GM18502 (cell line): ENCODE measurements at regions not wholly inside any gene's neighbourhood (a gene's known extent, or its start where the extent isn't known, plus 50 kb on each side); places are given as distances from the start of the nearest gene placed in this dataset.
"Not testable (repeated sequence)": the region's sequence is repeated elsewhere in the genome, so short reads cannot be mapped to it uniquely, and the experiment has no call there.

ENCODE experiments used
- ATAC-seq: cut with Tn5 transposase; IDR thresholded peaks from one replicate; pipeline ENCODE4 v1.9.1; 2021; ENCODE audit warnings: mild to moderate bottlenecking; ENCODE audit not compliant: unreplicated experiment, poor library complexity

GRCh38 chr1:245102149-245102548 lies 52.6 kb upstream of the KIF26B start:
- not testable (repeated sequence) for ATAC-seq

DNA sequence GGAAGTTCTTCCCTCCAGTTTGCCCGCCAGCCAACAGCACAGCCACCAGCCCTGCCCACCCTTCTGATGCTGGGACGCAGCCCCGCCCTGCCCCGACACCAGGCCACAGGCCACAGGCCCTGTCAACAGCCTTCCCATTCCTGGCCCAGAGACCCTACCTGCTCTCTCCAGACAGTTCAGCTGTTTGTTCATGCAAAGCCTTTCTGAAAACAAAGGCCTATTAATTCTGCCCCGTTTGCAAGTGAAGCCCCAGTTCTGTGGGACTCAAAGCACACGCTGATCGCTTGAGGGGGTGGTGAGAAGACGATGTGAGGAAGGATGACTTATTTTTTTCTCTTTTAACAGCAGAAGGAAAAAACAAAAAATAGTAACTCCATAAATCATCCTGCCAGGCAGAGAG lies 55.4 kb upstream of the KIF26B start:
- no peak for ATAC-seq

DNA sequence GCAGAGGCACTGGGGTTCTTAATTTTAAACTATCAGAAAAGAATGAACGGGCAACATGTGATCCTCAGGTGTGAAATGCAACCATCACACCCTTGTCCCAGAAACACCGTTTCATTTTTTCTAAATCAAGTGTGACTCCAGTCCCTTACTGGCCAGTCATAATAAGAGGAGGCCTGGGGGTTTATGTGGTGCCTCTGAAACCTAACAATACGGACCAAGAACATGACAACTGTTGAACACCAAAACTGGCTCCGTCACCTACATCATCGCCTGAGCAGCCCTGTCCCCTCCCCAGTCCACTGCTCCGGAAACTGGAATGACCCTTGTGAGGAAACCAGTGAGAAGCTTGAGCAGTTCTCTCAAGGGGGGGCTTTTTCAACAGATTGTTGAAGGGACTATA lies 55.9 kb upstream of the KIF26B start:
- no peak for ATAC-seq

GRCh38 chr1:245096311-245097066 lies 58.3 kb upstream of the KIF26B start:
- ATAC-seq = no peak

- no peak for ATAC-seq
Observed at GRCh38 chr1:245095903-245096302, 58.9 kb upstream of the KIF26B start.

DNA sequence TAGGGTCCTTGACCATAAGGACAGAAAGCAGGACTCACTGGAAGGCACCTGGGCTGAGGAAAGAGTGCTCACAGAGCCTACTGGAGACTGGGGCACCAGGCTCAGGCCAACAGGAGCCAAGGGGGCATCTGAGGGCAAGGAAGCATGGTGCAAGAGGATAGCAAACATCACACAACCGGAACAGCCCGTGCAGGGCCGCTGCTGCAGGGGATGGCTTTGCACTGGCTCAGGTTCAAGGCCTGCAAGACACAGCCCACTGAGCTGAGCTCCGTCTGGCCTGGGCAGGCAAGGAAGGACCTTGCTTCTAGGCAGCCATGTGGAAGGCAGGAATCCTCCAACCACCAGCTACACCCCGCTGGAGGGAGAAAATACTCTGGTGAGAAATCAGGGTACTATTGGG lies 59.8 kb upstream of the KIF26B start:
- ATAC-seq = no peak

DNA sequence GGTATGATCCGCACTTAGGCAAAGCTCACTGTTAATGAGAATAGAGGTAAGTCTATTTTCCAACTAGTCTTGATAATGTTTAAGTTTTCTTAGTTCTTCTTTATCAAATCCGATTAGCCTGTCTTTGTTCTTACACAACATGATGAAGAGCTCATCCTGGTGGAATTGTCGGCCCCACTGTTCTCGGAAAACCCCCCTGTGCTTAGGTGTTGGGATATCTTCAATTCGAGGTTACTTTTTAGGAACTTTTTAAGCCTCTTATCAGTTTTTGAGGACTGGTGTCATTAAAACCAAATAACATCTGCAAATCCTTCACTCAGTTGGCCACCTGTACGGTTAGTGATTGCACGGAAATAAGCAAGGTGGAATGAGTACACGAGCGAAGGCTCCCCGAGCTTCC lies 60.7 kb upstream of the KIF26B start:
- ATAC-seq = no peak

DNA sequence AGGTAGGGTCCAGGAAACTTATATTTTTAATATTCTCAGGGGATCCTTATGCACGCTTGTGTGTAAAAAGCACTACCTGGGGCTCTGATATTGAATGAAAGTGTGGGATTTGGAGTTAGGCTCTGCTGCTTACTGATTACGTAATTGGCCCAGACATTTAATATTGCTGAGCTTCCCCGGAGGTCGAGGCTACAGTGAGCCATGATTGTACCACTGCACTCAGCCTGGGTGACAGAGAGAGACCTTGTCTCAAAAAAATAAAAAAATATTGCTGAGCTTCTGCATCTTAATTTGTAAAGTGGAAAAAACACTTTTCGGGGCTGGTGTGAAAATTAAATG lies 62.2 kb upstream of the KIF26B start:
- no peak for ATAC-seq

DNA sequence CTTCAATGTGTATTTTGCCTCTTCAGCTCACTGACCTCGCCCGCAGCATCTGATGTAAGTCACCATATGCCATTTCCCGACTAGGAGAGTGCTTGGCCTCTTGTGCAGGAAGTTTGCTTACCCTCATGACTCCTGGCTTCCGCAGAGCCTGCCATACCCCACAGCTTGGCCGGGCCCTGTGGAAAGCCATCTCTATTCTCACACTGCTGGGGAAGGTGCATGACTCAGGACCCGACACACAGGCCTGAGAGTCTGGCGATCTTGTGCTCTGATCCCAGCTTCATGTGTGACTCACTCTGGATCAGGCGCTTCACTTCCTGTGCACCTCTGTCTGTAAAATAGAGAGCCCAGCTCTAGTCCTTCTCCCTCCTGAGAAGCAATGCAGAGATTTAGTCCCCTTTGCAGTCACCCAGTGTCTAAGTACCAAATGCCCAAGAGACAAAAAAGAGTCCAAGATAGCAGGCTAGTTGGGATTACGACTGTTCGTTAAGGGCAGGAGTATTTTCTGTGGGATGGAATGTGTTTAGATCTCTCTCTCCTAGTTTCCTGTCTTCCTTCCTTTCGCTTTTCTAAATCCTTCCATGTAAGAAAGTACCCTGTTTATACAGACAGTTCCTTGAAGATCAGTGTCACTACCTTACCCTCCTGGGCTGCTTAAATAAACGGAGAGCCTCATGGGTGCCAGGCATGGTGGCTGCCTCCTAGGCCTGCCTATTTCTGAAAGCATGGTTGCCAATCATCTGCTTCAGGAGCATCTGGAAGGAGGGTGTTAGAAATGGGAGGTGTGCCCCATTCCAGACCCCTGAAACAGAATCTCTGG lies 62.8 kb upstream of the KIF26B start:
- no peak for ATAC-seq

- no peak for ATAC-seq
Observed at GRCh38 chr1:245091171-245091621, 63.6 kb upstream of the KIF26B start.

DNA sequence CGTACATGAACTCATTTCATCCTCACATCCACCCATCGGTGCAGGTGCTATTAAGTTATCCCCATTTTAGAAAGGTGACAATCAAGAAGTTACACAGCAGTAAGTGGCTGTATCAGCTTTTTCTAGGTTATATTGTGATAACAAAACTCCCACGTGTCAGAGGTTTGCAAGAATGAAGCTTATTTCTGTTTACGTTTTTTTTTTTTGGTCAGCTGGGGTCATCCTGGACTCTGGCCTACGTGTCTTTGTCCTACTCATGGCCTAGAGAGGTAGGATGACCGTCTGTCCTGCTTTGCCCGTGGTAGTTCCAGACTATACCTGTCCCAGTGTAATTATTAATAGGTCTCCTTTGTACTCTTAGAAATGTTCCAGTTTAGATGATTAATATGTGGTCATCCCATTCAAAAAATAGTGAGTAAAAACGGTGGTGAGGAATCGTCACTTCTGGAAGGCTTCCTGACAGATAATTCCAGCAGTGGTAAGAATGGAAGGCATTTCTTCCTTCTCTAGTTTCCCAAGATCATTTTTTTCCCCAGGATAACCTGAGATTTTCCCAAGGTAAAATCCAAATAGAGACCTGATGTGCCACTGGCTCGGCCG lies 64.2 kb upstream of the KIF26B start:
- no peak for ATAC-seq

- ATAC-seq = no peak
Observed at GRCh38 chr1:245087723-245088122, 67.1 kb upstream of the KIF26B start.

- no peak for ATAC-seq
Observed at GRCh38 chr1:245086389-245086969, 68.3 kb upstream of the KIF26B start.

- ATAC-seq = peak; percentile 96
Observed at GRCh38 chr1:245085508-245086095, 69.2 kb upstream of the KIF26B start.

DNA sequence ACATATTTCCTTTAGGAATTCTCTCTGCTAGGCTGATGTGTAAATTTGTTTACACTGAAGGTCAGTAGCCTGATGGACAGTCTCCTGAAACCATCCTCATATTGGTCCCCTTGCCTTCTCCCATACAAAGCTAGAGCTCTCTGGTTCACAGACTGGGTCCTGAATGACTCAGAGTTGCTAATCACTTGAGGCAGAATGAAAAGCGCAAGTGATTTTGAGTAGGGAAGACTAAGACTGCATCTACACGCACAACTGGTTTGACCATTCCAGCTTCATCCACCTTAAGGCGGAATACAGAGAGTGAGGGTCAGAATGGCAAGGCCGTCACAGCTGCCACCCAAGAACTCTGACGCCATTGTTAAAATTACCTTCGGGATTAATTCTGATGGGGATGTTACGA lies 70.2 kb upstream of the KIF26B start:
- ATAC-seq = no peak

- ATAC-seq = no peak
Observed at GRCh38 chr1:245079021-245079609, 75.7 kb upstream of the KIF26B start.

GRCh38 chr1:245074898-245075297 lies 79.9 kb upstream of the KIF26B start:
- no peak for ATAC-seq

DNA sequence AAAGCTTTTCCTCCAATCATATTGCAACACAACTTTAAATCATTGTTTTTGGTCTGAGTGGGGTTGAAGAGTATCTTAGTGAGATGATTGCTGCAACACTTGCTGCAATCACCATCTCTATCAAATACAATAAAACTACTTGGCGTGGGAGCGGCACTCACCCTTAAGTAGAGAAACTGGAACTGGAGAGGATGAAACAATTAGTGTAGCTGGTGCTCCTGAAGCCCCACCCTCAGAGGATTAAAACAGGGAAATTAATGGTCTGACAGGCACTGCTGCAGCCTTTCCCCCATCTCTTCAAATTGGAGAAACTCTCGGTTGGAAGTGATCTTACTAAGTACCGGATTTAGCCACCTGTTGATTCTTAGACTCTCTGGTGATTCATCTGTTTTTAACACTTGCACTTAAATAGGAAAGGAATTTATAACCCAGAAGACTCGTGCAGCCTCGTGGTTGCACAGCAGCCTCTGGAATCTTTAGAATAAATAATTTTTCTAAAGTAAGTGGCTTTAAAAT lies 80.5 kb upstream of the KIF26B start:
- no peak for ATAC-seq

DNA sequence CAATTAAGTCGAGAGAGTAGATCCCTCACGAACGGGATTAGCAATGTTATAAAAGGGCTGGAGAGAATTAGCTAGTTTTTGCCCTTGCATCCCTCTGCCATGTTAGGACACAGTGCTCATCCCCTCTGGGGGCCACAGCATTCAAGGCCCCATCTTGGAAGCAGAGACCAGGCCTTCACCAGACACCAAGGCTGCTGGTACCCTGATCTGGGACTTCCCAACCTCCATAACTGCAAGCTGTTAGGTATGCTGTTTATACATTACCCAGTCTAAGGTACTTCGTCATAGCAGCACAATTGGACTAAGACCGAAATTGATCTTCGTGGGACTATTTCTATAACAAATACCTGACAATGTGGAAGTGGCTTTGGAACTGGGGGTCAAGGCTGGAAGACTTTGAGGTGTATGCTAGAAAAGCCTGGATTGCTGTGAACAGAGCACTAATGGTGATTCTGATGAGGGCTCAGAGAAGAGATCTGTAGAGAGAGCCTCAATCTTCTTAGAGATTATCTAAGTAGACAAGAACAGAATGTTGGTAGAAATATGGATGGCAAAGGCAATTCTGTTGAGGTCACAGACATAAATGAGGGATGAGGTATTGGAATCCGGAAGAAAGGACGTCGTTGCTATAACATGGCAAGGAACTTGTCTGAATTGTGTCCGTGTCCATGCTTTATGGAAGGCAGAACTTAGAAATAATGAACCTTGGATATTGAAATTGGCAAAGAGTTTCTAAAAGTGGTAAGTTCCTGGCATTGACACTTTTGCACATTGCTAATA lies 83.8 kb upstream of the KIF26B start:
- ATAC-seq = no peak
